ENCODE measurements at regions not wholly inside any gene's neighbourhood (a gene's known extent, or its start where the extent isn't known, plus 50 kb on each side); places are given as distances from the start of the nearest gene placed in this dataset.

GRCh38 chr9:2319421-2319820 is 302.2 kb upstream of the VLDLR start:
- Histone ChIP-seq H3K27me3 (no peaks in the 10 kb centered on the region), H3K9me3 (replicated peaks) (peaks cover 4% of the 10 kb centered on the region; the same call in 1 of the 2 replicates), H3K36me3 (no peaks in the 10 kb centered on the region), H3K4me3 (no peak overlapping the region), H3K27ac (no peak overlapping the region), H3K4me1 (0 out of 2 replicates have a peak, but pooled peaks cover 4% of the 10 kb centered on the region)
- no peak for DNase-seq

GRCh38 chr9:2320114-2320513 is 301.5 kb upstream of the VLDLR start:
- no peaks in the 10 kb centered on the region for H3K27me3 ChIP-seq
- no peak for DNase-seq
- H3K4me3 ChIP-seq = no peak overlapping the region
- no peaks in the 10 kb centered on the region; the same call in 1 of the 2 replicates for H3K9me3 ChIP-seq (replicated peaks)
- H3K27ac ChIP-seq = no peak overlapping the region
- H3K4me1 ChIP-seq = 0 out of 2 replicates have a peak, but pooled peaks cover 4% of the 10 kb centered on the region
- H3K36me3 ChIP-seq = no peaks in the 10 kb centered on the region

- Histone ChIP-seq H3K27me3 (no peaks in the 10 kb centered on the region), H3K4me3 (no peak overlapping the region), H3K36me3 (no peaks in the 10 kb centered on the region), H3K9me3 (replicated peaks) (no peaks in the 10 kb centered on the region), H3K27ac (no peak overlapping the region), H3K4me1 (0 out of 2 replicates have a peak, but pooled peaks cover 4% of the 10 kb centered on the region)
- DNase-seq = no peak
Measured at GRCh38 chr9:2320632-2321031, 301.0 kb upstream of the VLDLR start.

GRCh38 chr9:2321523-2322148 is 300.0 kb upstream of the VLDLR start:
- H3K4me3 ChIP-seq = no peak overlapping the region
- DNase-seq = no peak
- no peaks in the 10 kb centered on the region for H3K9me3 ChIP-seq (replicated peaks)
- no peak overlapping the region for H3K27ac ChIP-seq
- H3K36me3 ChIP-seq = no peaks in the 10 kb centered on the region
- 0 out of 2 replicates have a peak, but pooled peaks cover 4% of the 10 kb centered on the region for H3K4me1 ChIP-seq
- H3K27me3 ChIP-seq = no peaks in the 10 kb centered on the region

GRCh38 chr9:2324742-2325141 is 296.8 kb upstream of the VLDLR start:
- no peak overlapping the region for H3K4me3 ChIP-seq
- H3K36me3 ChIP-seq = no peaks in the 10 kb centered on the region
- DNase-seq = no peak
- H3K4me1 ChIP-seq = no peaks in the 10 kb centered on the region
- no peaks in the 10 kb centered on the region for H3K27me3 ChIP-seq
- no peaks in the 10 kb centered on the region for H3K9me3 ChIP-seq (replicated peaks)
- H3K27ac ChIP-seq = no peak overlapping the region

- H3K9me3 ChIP-seq (replicated peaks) = no peaks in the 10 kb centered on the region
- H3K36me3 ChIP-seq = no peaks in the 10 kb centered on the region
- H3K4me1 ChIP-seq = no peaks in the 10 kb centered on the region
- H3K27ac ChIP-seq = no peak overlapping the region
- no peak overlapping the region for H3K4me3 ChIP-seq
- H3K27me3 ChIP-seq = no peaks in the 10 kb centered on the region
- DNase-seq = no peak
Measured at GRCh38 chr9:2332663-2333062, 288.9 kb upstream of the VLDLR start.

GRCh38 chr9:2335260-2335659 is 286.3 kb upstream of the VLDLR start:
- Histone ChIP-seq H3K4me1 (no peaks in the 10 kb centered on the region), H3K4me3 (no peak overlapping the region), H3K9me3 (replicated peaks) (no peaks in the 10 kb centered on the region), H3K27me3 (no peaks in the 10 kb centered on the region), H3K36me3 (no peaks in the 10 kb centered on the region), H3K27ac (no peak overlapping the region)
- no peak for DNase-seq

GRCh38 chr9:2336055-2336454 is 285.5 kb upstream of the VLDLR start:
- no peak overlapping the region for H3K27ac ChIP-seq
- no peaks in the 10 kb centered on the region for H3K4me1 ChIP-seq
- no peaks in the 10 kb centered on the region for H3K9me3 ChIP-seq (replicated peaks)
- H3K27me3 ChIP-seq = no peaks in the 10 kb centered on the region
- peak in 1 of 2 experiments; percentile 31 for DNase-seq
- H3K36me3 ChIP-seq = no peaks in the 10 kb centered on the region
- no peak overlapping the region for H3K4me3 ChIP-seq

GRCh38 chr9:2337131-2337530 is 284.5 kb upstream of the VLDLR start:
- no peak overlapping the region for H3K27ac ChIP-seq
- H3K36me3 ChIP-seq = no peaks in the 10 kb centered on the region
- H3K27me3 ChIP-seq = no peaks in the 10 kb centered on the region
- H3K9me3 ChIP-seq (replicated peaks) = no peaks in the 10 kb centered on the region
- H3K4me3 ChIP-seq = no peak overlapping the region
- H3K4me1 ChIP-seq = no peaks in the 10 kb centered on the region
- no peak for DNase-seq

- Histone ChIP-seq H3K9me3 (replicated peaks) (no peaks in the 10 kb centered on the region), H3K36me3 (no peaks in the 10 kb centered on the region), H3K4me3 (no peak overlapping the region), H3K27ac (no peak overlapping the region), H3K4me1 (no peaks in the 10 kb centered on the region), H3K27me3 (no peaks in the 10 kb centered on the region)
- DNase-seq = no peak
Measured at GRCh38 chr9:2337627-2338026, 284.0 kb upstream of the VLDLR start.

- no peak overlapping the region for H3K27ac ChIP-seq
- H3K36me3 ChIP-seq = no peaks in the 10 kb centered on the region
- no peaks in the 10 kb centered on the region for H3K27me3 ChIP-seq
- no peaks in the 10 kb centered on the region for H3K9me3 ChIP-seq (replicated peaks)
- no peak for DNase-seq
- no peaks in the 10 kb centered on the region for H3K4me1 ChIP-seq
- H3K4me3 ChIP-seq = no peak overlapping the region
Measured at GRCh38 chr9:2338777-2339365, 282.7 kb upstream of the VLDLR start.

GRCh38 chr9:2339416-2339815 is 282.2 kb upstream of the VLDLR start:
- Histone ChIP-seq H3K27ac (no peak overlapping the region), H3K4me3 (no peak overlapping the region), H3K4me1 (no peaks in the 10 kb centered on the region; the same call in 1 of the 2 replicates), H3K27me3 (no peaks in the 10 kb centered on the region), H3K36me3 (no peaks in the 10 kb centered on the region), H3K9me3 (replicated peaks) (no peaks in the 10 kb centered on the region)
- no peak for DNase-seq

- H3K36me3 ChIP-seq = no peaks in the 10 kb centered on the region
- no peak overlapping the region for H3K27ac ChIP-seq
- DNase-seq = no peak
- H3K4me3 ChIP-seq = no peak overlapping the region
- H3K27me3 ChIP-seq = no peaks in the 10 kb centered on the region
- H3K4me1 ChIP-seq = peaks cover 4% of the 10 kb centered on the region; the same call in 1 of the 2 replicates
- H3K9me3 ChIP-seq (replicated peaks) = no peaks in the 10 kb centered on the region
Measured at GRCh38 chr9:2340046-2340760, 281.4 kb upstream of the VLDLR start.

- no peaks in the 10 kb centered on the region for H3K27me3 ChIP-seq
- no peak for DNase-seq
- no peaks in the 10 kb centered on the region for H3K36me3 ChIP-seq
- H3K9me3 ChIP-seq (replicated peaks) = no peaks in the 10 kb centered on the region
- H3K27ac ChIP-seq = no peak overlapping the region
- no peak overlapping the region for H3K4me3 ChIP-seq
- peaks cover 4% of the 10 kb centered on the region; the same call in 1 of the 2 replicates for H3K4me1 ChIP-seq
Measured at GRCh38 chr9:2341126-2341525, 280.5 kb upstream of the VLDLR start.

- H3K27ac ChIP-seq = no peak overlapping the region
- H3K4me1 ChIP-seq = peaks cover 4% of the 10 kb centered on the region; the same call in 1 of the 2 replicates
- no peak for DNase-seq
- H3K9me3 ChIP-seq (replicated peaks) = no peaks in the 10 kb centered on the region
- no peaks in the 10 kb centered on the region for H3K27me3 ChIP-seq
- no peaks in the 10 kb centered on the region for H3K36me3 ChIP-seq
- H3K4me3 ChIP-seq = no peak overlapping the region
Measured at GRCh38 chr9:2341956-2342355, 279.6 kb upstream of the VLDLR start.
